B cell (primary cell): ENCODE measurements at regions not wholly inside any gene's neighbourhood (a gene's known extent, or its start where the extent isn't known, plus 50 kb on each side); places are given as distances from the start of the nearest gene placed in this dataset.
"Not testable (repeated sequence)": the region's sequence is repeated elsewhere in the genome, so short reads cannot be mapped to it uniquely, and the experiment has no call there.

Experiments used
- ATAC-seq: fragments of 200-7000 bp; cut with Tn5 transposase; one replicate; pipeline ENCODE4 v1.10.0; 2021; ENCODE audit warnings: low read depth, mild to moderate bottlenecking, moderate number of reproducible peaks, moderate library complexity
- CTCF ChIA-PET: fragments of 350-600 bp; sonication (Branson Sonifier 250); formaldehyde crosslinking; loops from one replicate; lab custom pipeline; 2021; ENCODE audit warnings: antibody characterized with exemption, inconsistent platforms; lab: Charles Lee
- POLR2A ChIA-PET: fragments of 350-600 bp; sonication (Branson Sonifier 250); formaldehyde crosslinking; loops from one replicate; lab custom pipeline; 2021; ENCODE audit warnings: antibody characterized with exemption; lab: Charles Lee
- DNase-seq: peaks from one replicate; pipeline ENCODE4 v3.0.0; 2013
- H2AFZ ChIP-seq: 2 replicates; pipeline ENCODE4 v1.6.1; 2012; ENCODE audit warnings: mild to moderate bottlenecking, low read depth, low read length; ENCODE audit not compliant: insufficient read depth, poor library complexity, severe bottlenecking
- H3K27ac ChIP-seq, 2 donors: 1 replicate in 1 of 2; 2 replicates in 1 of 2; pipeline ENCODE4 v1.5.1; 2012 to 2013; ENCODE audit warnings: low read length in 2 of 2, mild to moderate bottlenecking in 2 of 2, moderate library complexity in 1 of 2
- H3K27me3 ChIP-seq, 4 experiments: fragments of 200-600 bp in 1 of 4; sonication (generic) in 1 of 4; replicated peaks in 1 of 4; 1 replicate in 2 of 4; 2 replicates in 2 of 4; pipeline versions ENCODE4 v1.6.1 to v1.7.0; 2013 to 2016; ENCODE audit warnings: low read length in 3 of 4, mild to moderate bottlenecking in 2 of 4, mixed read lengths in 1 of 4, moderate library complexity in 1 of 4; ENCODE audit not compliant: insufficient read depth in 4 of 4, control insufficient read depth in 3 of 4; ENCODE audit errors: control extremely low read depth in 1 of 4
- H3K36me3 ChIP-seq, 2 experiments: replicated peaks in 1 of 2; 1 replicate in 1 of 2; 2 replicates in 1 of 2; pipeline versions ENCODE4 v1.6.1 to v1.7.1; 2013; ENCODE audit warnings: low read length in 1 of 2; ENCODE audit not compliant: insufficient read depth in 2 of 2, control insufficient read depth in 1 of 2; ENCODE audit errors: control extremely low read depth in 1 of 2, extremely low read depth in 1 of 2
- H3K4me1 ChIP-seq, 2 donors: fragments of 200-600 bp in 1 of 2; sonication (generic) in 1 of 2; 1 replicate in 1 of 2; 2 replicates in 1 of 2; pipeline versions ENCODE4 v1.5.1 to v1.6.1; 2013 to 2017; ENCODE audit warnings: low read length in 2 of 2; ENCODE audit not compliant: control insufficient read depth in 2 of 2, insufficient read depth in 2 of 2
- H3K4me2 ChIP-seq: replicated peaks from 2 replicates; pipeline ENCODE3; 2012; ENCODE audit warnings: mild to moderate bottlenecking, low read depth, low read length; ENCODE audit not compliant: poor library complexity, severe bottlenecking
- H3K4me3 ChIP-seq, 5 experiments: fragments of 200-600 bp in 1 of 5; sonication (generic) in 1 of 5; 1 replicate in 3 of 5; 2 replicates in 2 of 5; pipeline versions ENCODE4 v1.5.1 to v1.7.0; 2011 to 2016; ENCODE audit warnings: low read length in 4 of 5, mild to moderate bottlenecking in 4 of 5, low read depth in 2 of 5, control low read depth in 1 of 5, moderate library complexity in 1 of 5; ENCODE audit not compliant: insufficient read depth in 1 of 5; ENCODE audit errors: control extremely low read depth in 1 of 5, extremely low read depth in 1 of 5
- H3K79me2 ChIP-seq: fragments of 200-600 bp; sonication (generic); one replicate; pipeline ENCODE4 v1.6.0; 2016; ENCODE audit warnings: low read length; ENCODE audit not compliant: control insufficient read depth, insufficient read depth
- H3K9ac ChIP-seq: fragments of 200-600 bp; sonication (generic); 2 replicates; pipeline ENCODE4 v1.6.1; 2017; ENCODE audit warnings: mild to moderate bottlenecking, low read length, moderate library complexity
- H3K9me3 ChIP-seq, 3 donors: one replicate each; pipeline versions ENCODE4 v1.6.1 to v1.7.1; 2013; ENCODE audit warnings: low read length in 2 of 3; ENCODE audit not compliant: control insufficient read depth in 2 of 3, insufficient read depth in 1 of 3; ENCODE audit errors: control extremely low read depth in 1 of 3
- H4K20me1 ChIP-seq: 2 replicates; pipeline ENCODE4 v1.6.0; 2012; ENCODE audit warnings: mild to moderate bottlenecking, low read length; ENCODE audit not compliant: insufficient read depth, control insufficient read depth, poor library complexity, severe bottlenecking
- H3K27ac Mint-ChIP-seq: one replicate; pipeline ENCODE4 v1.8.0; 2021; ENCODE audit warnings: mixed read lengths
- H3K27me3 Mint-ChIP-seq: one replicate; pipeline ENCODE4 v1.8.0; 2021; ENCODE audit warnings: mixed read lengths
- H3K4me1 Mint-ChIP-seq: one replicate; pipeline ENCODE4 v1.8.0; 2021; ENCODE audit warnings: mixed read lengths
- H3K4me3 Mint-ChIP-seq: one replicate; pipeline ENCODE4 v1.8.0; 2021; ENCODE audit warnings: mixed read lengths
- H3K9me3 Mint-ChIP-seq: one replicate; pipeline ENCODE4 v1.8.0; 2022; ENCODE audit warnings: mixed read lengths; ENCODE audit not compliant: insufficient read depth
- EZH2 ChIP-seq: IDR thresholded peaks from 2 replicates; pipeline ENCODE4 v1.6.1; 2012; ENCODE audit warnings: borderline replicate concordance, low read depth, mild to moderate bottlenecking, moderate library complexity, low read length; ENCODE audit not compliant: insufficient read depth, poor library complexity, severe bottlenecking
- WGBS: methylation state at CpG from one replicate; pipeline ENCODE4 v1.1.5; 2013; ENCODE audit warnings: missing lambda C conversion rate; ENCODE audit not compliant: insufficient coverage; 5-methylcytosine and 5-hydroxymethylcytosine counted together
- intact Hi-C: fragments of 100-400 bp; cut with micrococcal nuclease; formaldehyde crosslinking; loops from one replicate; pipeline ENCODE4 v1.10.0; 2022
- TF ChIP-seq, protein P1 (sequence below): fragments of 200-600 bp; IDR thresholded peaks from one replicate; pipeline ENCODE4 v1.8.0; 2022; ENCODE audit warnings: antibody characterized with exemption, mild to moderate bottlenecking

DNA sequence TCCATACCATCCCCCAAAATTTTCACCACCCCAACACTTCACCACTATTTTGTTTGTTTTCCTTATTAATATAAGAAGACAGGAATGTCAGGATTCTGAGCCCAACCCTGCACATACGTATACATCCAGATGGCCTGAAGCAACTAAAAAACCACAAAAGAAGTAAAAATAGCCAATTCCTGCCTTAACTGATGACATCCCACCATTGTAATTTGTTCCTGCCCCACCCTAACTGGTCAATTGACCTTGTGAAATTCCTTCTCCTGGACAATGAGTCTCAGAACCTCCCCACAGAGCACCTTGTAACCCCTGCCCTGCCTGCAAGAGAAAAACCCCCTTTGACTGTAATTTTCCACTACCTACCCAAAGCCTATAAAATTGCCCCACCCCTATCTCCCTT is 132.5 kb downstream of the ZNF675 start:
- Histone ChIP-seq H3K27ac (no peak overlapping the region), H3K4me1 (no peaks in the 10 kb centered on the region), H3K36me3 (no peaks in the 10 kb centered on the region), H3K4me2 (no peak overlapping the region), H2AFZ (no peak overlapping the region), H3K4me3 (no peak overlapping the region), H4K20me1 (no peaks in the 10 kb centered on the region), H3K27me3 (no peaks in the 10 kb centered on the region), H3K9ac (no peak overlapping the region), H3K79me2 (no peaks in the 10 kb centered on the region), H3K9me3 (peaks cover 0 to 14% (median 3%) of the 10 kb centered on the region in 3 donors)
- Mint-ChIP-seq H3K9me3 (peaks cover 4% of the 10 kb centered on the region), H3K4me3 (no peak overlapping the region), H3K27ac (no peak overlapping the region), H3K4me1 (no peaks in the 10 kb centered on the region), H3K27me3 (no peaks in the 10 kb centered on the region)
- CTCF ChIA-PET: no interaction called here
- WGBS: 89% methylated on average over 1 of the region's 1 CpG
- POLR2A ChIA-PET: no interaction called here
- TF ChIP-seq EZH2: no peak
- TF ChIP-seq, protein P1, sequence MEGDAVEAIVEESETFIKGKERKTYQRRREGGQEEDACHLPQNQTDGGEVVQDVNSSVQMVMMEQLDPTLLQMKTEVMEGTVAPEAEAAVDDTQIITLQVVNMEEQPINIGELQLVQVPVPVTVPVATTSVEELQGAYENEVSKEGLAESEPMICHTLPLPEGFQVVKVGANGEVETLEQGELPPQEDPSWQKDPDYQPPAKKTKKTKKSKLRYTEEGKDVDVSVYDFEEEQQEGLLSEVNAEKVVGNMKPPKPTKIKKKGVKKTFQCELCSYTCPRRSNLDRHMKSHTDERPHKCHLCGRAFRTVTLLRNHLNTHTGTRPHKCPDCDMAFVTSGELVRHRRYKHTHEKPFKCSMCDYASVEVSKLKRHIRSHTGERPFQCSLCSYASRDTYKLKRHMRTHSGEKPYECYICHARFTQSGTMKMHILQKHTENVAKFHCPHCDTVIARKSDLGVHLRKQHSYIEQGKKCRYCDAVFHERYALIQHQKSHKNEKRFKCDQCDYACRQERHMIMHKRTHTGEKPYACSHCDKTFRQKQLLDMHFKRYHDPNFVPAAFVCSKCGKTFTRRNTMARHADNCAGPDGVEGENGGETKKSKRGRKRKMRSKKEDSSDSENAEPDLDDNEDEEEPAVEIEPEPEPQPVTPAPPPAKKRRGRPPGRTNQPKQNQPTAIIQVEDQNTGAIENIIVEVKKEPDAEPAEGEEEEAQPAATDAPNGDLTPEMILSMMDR: no peak
- ATAC-seq (no peak), DNase-seq (no peak)
- intact Hi-C loops: no loop called here

DNA sequence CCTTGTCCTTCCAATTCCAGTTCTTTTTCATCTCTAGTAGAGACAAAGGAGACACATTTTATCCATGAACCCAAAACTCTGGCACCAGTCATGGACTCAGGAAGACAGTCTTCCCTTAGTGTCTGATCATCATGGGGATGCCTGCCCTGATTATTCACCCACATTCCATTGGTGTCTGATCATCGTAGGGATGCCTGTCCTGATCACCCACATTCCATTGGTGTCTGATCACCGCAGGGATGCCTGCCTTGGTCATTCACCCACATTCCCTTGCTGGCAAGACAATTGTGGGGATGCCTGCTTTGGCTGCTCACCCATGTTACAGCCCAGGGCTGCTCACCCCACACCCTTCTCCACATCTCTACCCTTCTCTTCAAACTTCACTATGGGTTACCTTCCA is 136.9 kb downstream of the ZNF675 start:
- intact Hi-C loops, H3K4me2 ChIP-seq, H3K36me3 ChIP-seq, H4K20me1 ChIP-seq, DNase-seq, H3K9ac ChIP-seq, ATAC-seq, H3K4me3 Mint-ChIP-seq, H3K9me3 Mint-ChIP-seq, CTCF ChIA-PET, H2AFZ ChIP-seq, H3K27ac ChIP-seq, H3K4me3 ChIP-seq, H3K4me1 ChIP-seq, H3K27me3 ChIP-seq, H3K79me2 ChIP-seq, H3K27ac Mint-ChIP-seq, H3K4me1 Mint-ChIP-seq, POLR2A ChIA-PET, H3K27me3 Mint-ChIP-seq: not testable (repeated sequence)
- WGBS: 96% methylated on average over 2 of the region's 2 CpGs
- peaks cover 0 to 14% (median 0%) of the 10 kb centered on the region in 3 donors for H3K9me3 ChIP-seq
